DMS53 treated with DMSO at 0.1 percent for 48 hours (cell line): ENCODE measurements at regions not wholly inside any gene's neighbourhood (a gene's known extent, or its start where the extent isn't known, plus 50 kb on each side); places are given as distances from the start of the nearest gene placed in this dataset.
A peak's percentile ranks its signal among the peaks of the same experiment; 100 is the strongest.
"Not testable (repeated sequence)": the region's sequence is repeated elsewhere in the genome, so short reads cannot be mapped to it uniquely, and the experiment has no call there.

ENCODE experiments used
- DNase-seq: peaks from one replicate; lab custom pipeline; 2025; ENCODE audit not compliant: unreplicated experiment; lab: John Stamatoyannopoulos, UW

GRCh38 chr3:16768014-16768413 lies 116.7 kb upstream of the PLCL2 start:
- DNase-seq: no peak

- DNase-seq: no peak
Observed at GRCh38 chr3:16768956-16769355, 115.8 kb upstream of the PLCL2 start.

- no peak for DNase-seq
Observed at GRCh38 chr3:16769525-16769924, 115.2 kb upstream of the PLCL2 start.

- no peak for DNase-seq
Observed at GRCh38 chr3:16770021-16770420, 114.7 kb upstream of the PLCL2 start.

- no peak for DNase-seq
Observed at GRCh38 chr3:16770792-16771191, 114.0 kb upstream of the PLCL2 start.

- not testable (repeated sequence) for DNase-seq
Observed at GRCh38 chr3:16773594-16773993, 111.2 kb upstream of the PLCL2 start.

GRCh38 chr3:16774536-16774935 lies 110.2 kb upstream of the PLCL2 start:
- DNase-seq: not testable (repeated sequence)

- DNase-seq: no peak
Observed at GRCh38 chr3:16784973-16785372, 99.8 kb upstream of the PLCL2 start.

- no peak for DNase-seq
Observed at GRCh38 chr3:16785465-16785864, 99.3 kb upstream of the PLCL2 start.

GRCh38 chr3:16788440-16789056 lies 96.2 kb upstream of the PLCL2 start:
- no peak for DNase-seq

GRCh38 chr3:16789344-16790120 lies 95.2 kb upstream of the PLCL2 start:
- no peak for DNase-seq

- DNase-seq: no peak
Observed at GRCh38 chr3:16790432-16791400, 94.0 kb upstream of the PLCL2 start.

GRCh38 chr3:16793321-16793720 lies 91.4 kb upstream of the PLCL2 start:
- no peak for DNase-seq

- peak; percentile 46 for DNase-seq
Observed at GRCh38 chr3:16794257-16794656, 90.5 kb upstream of the PLCL2 start.

GRCh38 chr3:16795581-16795980 lies 89.2 kb upstream of the PLCL2 start:
- no peak for DNase-seq

GRCh38 chr3:16797831-16798230 lies 86.9 kb upstream of the PLCL2 start:
- DNase-seq: no peak

GRCh38 chr3:16798738-16799137 lies 86.0 kb upstream of the PLCL2 start:
- no peak for DNase-seq

GRCh38 chr3:16800361-16800760 lies 84.4 kb upstream of the PLCL2 start:
- no peak for DNase-seq

- DNase-seq: no peak
Observed at GRCh38 chr3:16801223-16801622, 83.5 kb upstream of the PLCL2 start.

GRCh38 chr3:16801698-16802097 lies 83.1 kb upstream of the PLCL2 start:
- no peak for DNase-seq

- DNase-seq: no peak
Observed at GRCh38 chr3:16802389-16802788, 82.4 kb upstream of the PLCL2 start.

- DNase-seq: no peak
Observed at GRCh38 chr3:16803019-16803418, 81.7 kb upstream of the PLCL2 start.
